GM12872 (cell line): ENCODE measurements at regions not wholly inside any gene's neighbourhood (a gene's known extent, or its start where the extent isn't known, plus 50 kb on each side); places are given as distances from the start of the nearest gene placed in this dataset.

Experiments used
- TF ChIP-seq, protein P1 (sequence below): IDR thresholded peaks from 3 replicates; pipeline ENCODE4 v1.5.1; 2011; ENCODE audit warnings: low read depth, mild to moderate bottlenecking, low read length, moderate library complexity; ENCODE audit not compliant: insufficient read depth

DNA sequence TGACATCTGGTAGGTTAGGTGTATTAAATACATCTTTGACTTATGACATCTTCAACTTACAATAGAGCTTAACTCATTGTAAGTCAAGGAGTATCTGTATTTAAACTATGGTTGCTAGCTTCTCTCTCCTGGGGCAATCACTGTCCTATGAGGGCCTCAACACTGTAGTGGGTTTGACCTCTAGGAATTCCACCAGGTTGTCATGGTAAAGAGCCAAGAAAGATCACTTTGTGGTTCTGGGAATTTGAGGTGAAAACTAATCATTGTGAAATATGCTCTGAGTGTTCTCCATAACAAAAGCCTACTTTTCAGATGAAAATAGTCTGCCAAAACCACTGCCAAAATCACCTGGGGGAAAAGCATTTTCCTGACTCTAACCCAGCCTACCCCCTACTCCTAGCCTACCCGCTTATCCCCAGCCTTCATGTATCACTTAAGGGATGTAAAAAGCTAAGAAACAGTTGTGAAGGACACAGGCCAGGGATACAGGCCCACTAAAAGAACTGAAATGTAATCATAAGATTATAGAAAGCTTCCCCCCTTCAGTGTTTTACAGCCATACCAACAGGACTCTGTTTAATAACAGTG lies 723.8 kb downstream of the MECOM start:
- TF ChIP-seq, protein P1, sequence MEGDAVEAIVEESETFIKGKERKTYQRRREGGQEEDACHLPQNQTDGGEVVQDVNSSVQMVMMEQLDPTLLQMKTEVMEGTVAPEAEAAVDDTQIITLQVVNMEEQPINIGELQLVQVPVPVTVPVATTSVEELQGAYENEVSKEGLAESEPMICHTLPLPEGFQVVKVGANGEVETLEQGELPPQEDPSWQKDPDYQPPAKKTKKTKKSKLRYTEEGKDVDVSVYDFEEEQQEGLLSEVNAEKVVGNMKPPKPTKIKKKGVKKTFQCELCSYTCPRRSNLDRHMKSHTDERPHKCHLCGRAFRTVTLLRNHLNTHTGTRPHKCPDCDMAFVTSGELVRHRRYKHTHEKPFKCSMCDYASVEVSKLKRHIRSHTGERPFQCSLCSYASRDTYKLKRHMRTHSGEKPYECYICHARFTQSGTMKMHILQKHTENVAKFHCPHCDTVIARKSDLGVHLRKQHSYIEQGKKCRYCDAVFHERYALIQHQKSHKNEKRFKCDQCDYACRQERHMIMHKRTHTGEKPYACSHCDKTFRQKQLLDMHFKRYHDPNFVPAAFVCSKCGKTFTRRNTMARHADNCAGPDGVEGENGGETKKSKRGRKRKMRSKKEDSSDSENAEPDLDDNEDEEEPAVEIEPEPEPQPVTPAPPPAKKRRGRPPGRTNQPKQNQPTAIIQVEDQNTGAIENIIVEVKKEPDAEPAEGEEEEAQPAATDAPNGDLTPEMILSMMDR: no peak

GRCh38 chr3:168933614-168934013 lies 729.9 kb downstream of the MECOM start:
- TF ChIP-seq, protein P1: no peak

DNA sequence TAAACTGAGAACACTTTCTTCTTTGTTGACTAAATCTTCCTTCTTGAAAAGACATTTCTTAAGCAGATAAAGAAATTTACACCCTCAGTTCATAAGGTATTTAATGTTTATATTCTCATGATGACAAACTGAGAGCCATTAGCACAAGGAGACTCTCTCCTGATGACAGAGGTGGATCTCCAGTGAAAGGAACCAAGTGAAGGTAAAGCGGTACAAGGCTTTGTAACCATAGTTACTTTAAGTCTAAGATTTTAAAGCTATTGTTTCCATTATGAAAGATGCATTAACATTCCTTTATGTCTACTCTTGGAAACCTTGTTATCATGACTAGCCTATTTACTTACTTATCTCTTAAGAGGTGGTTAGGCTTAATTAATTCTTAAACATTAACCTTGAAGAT lies 737.1 kb downstream of the MECOM start:
- TF ChIP-seq, protein P1: no peak

- TF ChIP-seq, protein P1: no peak
Observed at GRCh38 chr3:168925568-168925967, 737.9 kb downstream of the MECOM start.

GRCh38 chr3:168914662-168915061 lies 748.9 kb downstream of the MECOM start:
- TF ChIP-seq, protein P1: no peak

- TF ChIP-seq, protein P1: no peak
Observed at GRCh38 chr3:168909260-168909659, 754.3 kb downstream of the MECOM start.

DNA sequence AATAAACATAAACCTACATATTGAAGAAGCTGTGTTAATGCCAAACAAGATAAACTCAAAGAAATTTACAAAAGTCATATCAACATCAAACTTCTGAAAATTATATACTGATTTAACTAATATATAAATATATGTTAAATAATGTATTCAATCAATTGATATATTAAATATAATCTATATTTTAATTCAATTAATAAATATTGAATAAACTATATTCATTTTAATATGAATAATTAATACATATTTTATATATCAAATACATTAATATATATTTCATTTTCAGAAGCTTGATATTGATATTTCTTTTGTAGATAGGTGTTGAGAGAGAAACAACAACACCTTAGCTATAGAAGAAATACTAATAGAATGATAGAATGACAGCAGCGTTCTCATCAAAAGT lies 768.1 kb downstream of the MECOM start:
- TF ChIP-seq, protein P1: no peak
